Gastroesophageal sphincter (tissue), 3 donors: ENCODE measurements at regions not wholly inside any gene's neighbourhood (a gene's known extent, or its start where the extent isn't known, plus 50 kb on each side); places are given as distances from the start of the nearest gene placed in this dataset.

ENCODE experiments used
- CTCF ChIP-seq, 4 experiments: fragments of 200-600 bp in 2 of 4; fragments of 450-650 bp in 2 of 4; sonication (generic) in 1 of 4; IDR thresholded peaks; one replicate each; pipeline ENCODE4 v1.5.1; 2017 to 2019; ENCODE audit warnings: antibody characterized with exemption in 4 of 4, mild to moderate bottlenecking in 2 of 4, moderate library complexity in 2 of 4
- EP300 ChIP-seq: sonication (generic); formaldehyde crosslinking; IDR thresholded peaks from one replicate; pipeline ENCODE4 v1.6.1; 2017; ENCODE audit warnings: antibody characterized with exemption, mild to moderate bottlenecking
- POLR2A ChIP-seq, 2 donors: fragments of 450-650 bp; IDR thresholded peaks; one replicate each; pipeline ENCODE4 v1.6.1; 2017; ENCODE audit warnings: antibody characterized with exemption in 2 of 2, mild to moderate bottlenecking in 2 of 2, moderate library complexity in 1 of 2

GRCh38 chr1:214127705-214128104, 139.9 kb downstream of the PROX1 start:
- TF ChIP-seq CTCF (IDR thresholded peaks at IDR 0.05) (no peak), EP300 (no peak), POLR2A (IDR thresholded peaks at IDR 0.05) (no peak)
